ENCODE measurements at regions not wholly inside any gene's neighbourhood (a gene's known extent, or its start where the extent isn't known, plus 50 kb on each side); places are given as distances from the start of the nearest gene placed in this dataset.

DNA sequence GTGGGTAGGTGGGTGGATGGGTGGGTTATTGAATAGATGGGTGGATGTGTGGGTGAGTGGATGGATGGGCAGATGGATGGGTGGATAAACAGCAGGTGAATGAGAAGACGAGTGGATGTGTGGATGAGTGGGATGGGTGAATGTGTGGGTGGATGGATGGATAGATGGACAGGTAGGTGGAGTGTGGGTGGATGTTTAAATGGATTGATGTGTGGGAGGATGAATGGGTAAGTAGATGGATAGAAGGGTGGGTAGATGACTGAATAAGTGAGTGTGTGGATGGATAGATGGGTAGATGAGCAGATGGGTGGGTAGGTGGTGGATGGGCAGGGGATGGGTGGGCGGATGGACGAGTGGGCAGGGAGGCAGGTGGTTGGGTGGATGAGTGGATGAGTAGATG, 397.6 kb upstream of the IRX4 start:
- no peaks in the 10 kb centered on the region for H3K27me3 ChIP-seq (replicated peaks; ENCODE audit: insufficient read depth, low read length)
- no peak for DNase-seq
- no peaks in the 10 kb centered on the region for H4K20me1 ChIP-seq (ENCODE audit: insufficient read depth, low read length)
- H3K9ac ChIP-seq (ENCODE audit: low read length): no peak overlapping the region
- H3K4me3 ChIP-seq (ENCODE audit: low read length): no peak overlapping the region
- no peaks in the 10 kb centered on the region for H3K36me3 ChIP-seq (replicated peaks; ENCODE audit: insufficient read depth, low read length)
- no peaks in the 10 kb centered on the region for H3K9me3 ChIP-seq (replicated peaks; ENCODE audit: insufficient read depth, low read length)
- TF ChIP-seq EZH2phosphoT487 (IDR thresholded peaks at IDR 0.05; ENCODE audit: low read length) (no peak), EZH2 (optimal IDR thresholded peaks at IDR 0.05; ENCODE audit: low read depth, low read length) (no peak)
- TF ChIP-seq, protein P1, sequence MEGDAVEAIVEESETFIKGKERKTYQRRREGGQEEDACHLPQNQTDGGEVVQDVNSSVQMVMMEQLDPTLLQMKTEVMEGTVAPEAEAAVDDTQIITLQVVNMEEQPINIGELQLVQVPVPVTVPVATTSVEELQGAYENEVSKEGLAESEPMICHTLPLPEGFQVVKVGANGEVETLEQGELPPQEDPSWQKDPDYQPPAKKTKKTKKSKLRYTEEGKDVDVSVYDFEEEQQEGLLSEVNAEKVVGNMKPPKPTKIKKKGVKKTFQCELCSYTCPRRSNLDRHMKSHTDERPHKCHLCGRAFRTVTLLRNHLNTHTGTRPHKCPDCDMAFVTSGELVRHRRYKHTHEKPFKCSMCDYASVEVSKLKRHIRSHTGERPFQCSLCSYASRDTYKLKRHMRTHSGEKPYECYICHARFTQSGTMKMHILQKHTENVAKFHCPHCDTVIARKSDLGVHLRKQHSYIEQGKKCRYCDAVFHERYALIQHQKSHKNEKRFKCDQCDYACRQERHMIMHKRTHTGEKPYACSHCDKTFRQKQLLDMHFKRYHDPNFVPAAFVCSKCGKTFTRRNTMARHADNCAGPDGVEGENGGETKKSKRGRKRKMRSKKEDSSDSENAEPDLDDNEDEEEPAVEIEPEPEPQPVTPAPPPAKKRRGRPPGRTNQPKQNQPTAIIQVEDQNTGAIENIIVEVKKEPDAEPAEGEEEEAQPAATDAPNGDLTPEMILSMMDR (IDR thresholded peaks at IDR 0.05; ENCODE audit: low read length): no peak
- H3F3A ChIP-seq (ENCODE audit: insufficient read depth, low read length): no peaks in the 10 kb centered on the region
- no peak overlapping the region for H3K27ac ChIP-seq (ENCODE audit: low read length)
- no peaks in the 10 kb centered on the region for H3K9me2 ChIP-seq (replicated peaks; ENCODE audit: insufficient read depth, low read length)
- H3K4me1 ChIP-seq (ENCODE audit: low read length): no peaks in the 10 kb centered on the region
- H3K79me2 ChIP-seq (ENCODE audit: low read length): no peaks in the 10 kb centered on the region
- no peak overlapping the region for H2AFZ ChIP-seq (ENCODE audit: low read length)
- H3K4me2 ChIP-seq (ENCODE audit: low read depth, low read length): no peak overlapping the region

DNA sequence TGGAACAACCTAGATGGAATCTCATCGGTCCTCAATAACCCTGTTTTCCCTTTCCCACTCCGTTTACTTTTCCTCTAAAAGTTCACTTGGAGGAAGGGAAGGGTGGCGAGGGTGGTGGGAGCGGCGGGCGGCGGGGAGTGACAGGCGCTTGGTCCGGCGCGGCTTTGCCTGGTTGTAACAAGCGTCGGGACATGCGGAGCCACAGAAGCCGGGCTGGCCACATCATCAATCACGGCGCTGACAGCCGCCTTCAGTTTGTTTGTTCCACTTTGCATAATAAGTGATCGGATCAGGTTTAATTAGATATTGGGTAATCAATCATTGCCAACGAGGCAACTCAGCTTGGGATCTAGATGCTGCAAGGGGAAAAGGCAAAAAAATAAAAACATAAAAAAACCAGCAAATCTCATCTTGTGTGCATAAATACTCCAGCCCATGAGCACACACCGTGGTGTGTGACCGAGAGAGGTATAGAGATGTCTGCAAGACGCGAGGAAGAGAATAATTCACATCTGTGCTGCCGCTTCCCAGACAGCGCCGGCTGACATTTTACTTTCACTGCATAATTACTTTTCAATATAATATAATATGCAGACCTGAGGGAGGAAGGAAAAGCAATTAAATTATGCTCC, 396.2 kb upstream of the IRX4 start:
- no peaks in the 10 kb centered on the region for H3K79me2 ChIP-seq (ENCODE audit: low read length)
- H3K27me3 ChIP-seq (replicated peaks; ENCODE audit: insufficient read depth, low read length): no peaks in the 10 kb centered on the region
- no peaks in the 10 kb centered on the region for H3K9me2 ChIP-seq (replicated peaks; ENCODE audit: insufficient read depth, low read length)
- no peak overlapping the region for H3K4me2 ChIP-seq (ENCODE audit: low read depth, low read length)
- H3K4me3 ChIP-seq (ENCODE audit: low read length): no peak overlapping the region
- H3F3A ChIP-seq (ENCODE audit: insufficient read depth, low read length): no peaks in the 10 kb centered on the region
- H3K9me3 ChIP-seq (replicated peaks; ENCODE audit: insufficient read depth, low read length): no peaks in the 10 kb centered on the region
- H4K20me1 ChIP-seq (ENCODE audit: insufficient read depth, low read length): no peaks in the 10 kb centered on the region
- no peaks in the 10 kb centered on the region for H3K36me3 ChIP-seq (replicated peaks; ENCODE audit: insufficient read depth, low read length)
- H3K4me1 ChIP-seq (ENCODE audit: low read length): no peaks in the 10 kb centered on the region
- no peak overlapping the region for H3K9ac ChIP-seq (ENCODE audit: low read length)
- DNase-seq: no peak
- H3K27ac ChIP-seq (ENCODE audit: low read length): no peak overlapping the region
- TF ChIP-seq, protein P1 (IDR thresholded peaks at IDR 0.05; ENCODE audit: low read length): no peak
- no peak for TF ChIP-seq EZH2phosphoT487 (IDR thresholded peaks at IDR 0.05; ENCODE audit: low read length)
- no peak for TF ChIP-seq EZH2 (optimal IDR thresholded peaks at IDR 0.05; ENCODE audit: low read depth, low read length)
- no peak overlapping the region for H2AFZ ChIP-seq (ENCODE audit: low read length)

DNA sequence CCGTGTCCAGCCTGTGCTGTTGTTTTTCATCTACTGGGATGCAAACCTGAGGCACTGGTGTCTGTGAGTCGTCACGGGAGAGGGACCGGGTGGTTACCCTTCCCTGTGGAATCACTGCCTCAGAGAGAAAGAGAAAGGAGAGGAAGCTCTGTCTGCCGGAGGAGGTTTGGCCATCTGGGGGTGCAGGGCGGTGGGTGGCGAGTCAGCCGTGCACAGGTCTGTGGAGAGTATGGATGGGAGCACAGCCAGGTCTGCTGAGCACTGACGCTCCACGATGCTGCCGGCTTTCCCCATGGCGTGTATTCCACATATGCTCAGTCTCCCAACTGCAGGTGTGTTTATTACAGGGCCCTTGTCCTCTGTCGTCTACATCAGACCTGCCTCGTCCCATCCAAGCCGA, 395.2 kb upstream of the IRX4 start:
- Histone ChIP-seq H3K4me3 (ENCODE audit: low read length) (no peak overlapping the region), H3K9me3 (replicated peaks; ENCODE audit: insufficient read depth, low read length) (no peaks in the 10 kb centered on the region), H4K20me1 (ENCODE audit: insufficient read depth, low read length) (no peaks in the 10 kb centered on the region), H3K79me2 (ENCODE audit: low read length) (no peaks in the 10 kb centered on the region), H2AFZ (ENCODE audit: low read length) (no peak overlapping the region), H3K9me2 (replicated peaks; ENCODE audit: insufficient read depth, low read length) (no peaks in the 10 kb centered on the region), H3K27me3 (replicated peaks; ENCODE audit: insufficient read depth, low read length) (no peaks in the 10 kb centered on the region), H3K4me1 (ENCODE audit: low read length) (no peaks in the 10 kb centered on the region), H3K36me3 (replicated peaks; ENCODE audit: insufficient read depth, low read length) (no peaks in the 10 kb centered on the region), H3K27ac (ENCODE audit: low read length) (no peak overlapping the region), H3K4me2 (ENCODE audit: low read depth, low read length) (no peak overlapping the region), H3F3A (ENCODE audit: insufficient read depth, low read length) (no peaks in the 10 kb centered on the region), H3K9ac (ENCODE audit: low read length) (no peak overlapping the region)
- DNase-seq: no peak
- TF ChIP-seq EZH2 (optimal IDR thresholded peaks at IDR 0.05; ENCODE audit: low read depth, low read length): no peak
- TF ChIP-seq, protein P1 (IDR thresholded peaks at IDR 0.05; ENCODE audit: low read length): no peak
- TF ChIP-seq EZH2phosphoT487 (IDR thresholded peaks at IDR 0.05; ENCODE audit: low read length): no peak
